OCI-LY7 (cell line): ENCODE measurements at regions not wholly inside any gene's neighbourhood (a gene's known extent, or its start where the extent isn't known, plus 50 kb on each side); places are given as distances from the start of the nearest gene placed in this dataset.

Experiments used
- BruUV-seq: library from RNA; stranded (reverse); fragments of 400-500 nt; replicated peaks from 2 replicates; lab custom pipeline; 2021; lab: Mats Ljungman, UMichigan
- CTCF ChIA-PET: fragments of 300-600 bp; sonication (Branson Sonifier 250); formaldehyde crosslinking; loops from one replicate; lab custom pipeline; 2022; ENCODE audit warnings: antibody characterized with exemption; ENCODE audit not compliant: unreplicated experiment; lab: Charles Lee
- POLR2A ChIA-PET: fragments of 300-600 bp; sonication (Branson Sonifier 250); formaldehyde crosslinking; loops from one replicate; lab custom pipeline; 2022; ENCODE audit warnings: antibody characterized with exemption; lab: Charles Lee
- DNase-seq: peaks from one replicate; pipeline ENCODE4 v3.0.0-alpha.2; 2015; ENCODE audit warnings: low spot score
- H2AFZ ChIP-seq: fragments of 200-600 bp; sonication (generic), shearing (Covaris generic); 2 replicates; pipeline ENCODE4 v1.6.1; 2014; ENCODE audit warnings: mild to moderate bottlenecking, antibody characterized with exemption, low read length, moderate library complexity
- H3K27ac ChIP-seq: fragments of 200-600 bp; sonication (generic); 2 replicates; pipeline ENCODE4 v1.5.1; 2014; ENCODE audit warnings: mixed run types, low read depth, mild to moderate bottlenecking, moderate library complexity, low read length, inconsistent platforms; ENCODE audit not compliant: poor library complexity, severe bottlenecking
- H3K36me3 ChIP-seq: fragments of 200-600 bp; sonication (generic); 2 replicates; pipeline ENCODE4 v1.6.1; 2014; ENCODE audit warnings: mild to moderate bottlenecking, antibody characterized with exemption, low read length, moderate library complexity, mixed read lengths; ENCODE audit not compliant: insufficient read depth
- H3K4me1 ChIP-seq: fragments of 200-600 bp; sonication (generic); 2 replicates; pipeline ENCODE4 v1.5.1; 2014; ENCODE audit warnings: mild to moderate bottlenecking, low read length; ENCODE audit not compliant: insufficient read depth, poor library complexity, severe bottlenecking
- H3K4me2 ChIP-seq: fragments of 200-600 bp; sonication (generic); 2 replicates; pipeline ENCODE4 v1.6.1; 2014; ENCODE audit warnings: mild to moderate bottlenecking, low read length
- H3K4me3 ChIP-seq: fragments of 200-600 bp; sonication (generic); 2 replicates; pipeline ENCODE4 v1.5.1; 2014; ENCODE audit warnings: mild to moderate bottlenecking, low read depth, low read length; ENCODE audit not compliant: poor library complexity, severe bottlenecking
- H3K79me2 ChIP-seq: fragments of 200-600 bp; sonication (generic); 2 replicates; pipeline ENCODE4 v1.6.1; 2016; ENCODE audit warnings: low read depth, mild to moderate bottlenecking, low read length, moderate library complexity, mixed read lengths; ENCODE audit not compliant: insufficient read depth
- H3K9me2 ChIP-seq: fragments of 200-600 bp; sonication (generic); 2 replicates; pipeline ENCODE4 v1.6.1; 2016; ENCODE audit warnings: mild to moderate bottlenecking, low read length, mixed read lengths; ENCODE audit not compliant: insufficient read depth
- H3K9me3 ChIP-seq: fragments of 200-600 bp; sonication (generic); 2 replicates; pipeline ENCODE4 v1.6.1; 2014; ENCODE audit warnings: mild to moderate bottlenecking, mixed run types, low read length, mixed read lengths
- H4K20me1 ChIP-seq: fragments of 200-600 bp; sonication (generic); 2 replicates; pipeline ENCODE4 v1.6.1; 2014; ENCODE audit warnings: mild to moderate bottlenecking, antibody characterized with exemption, low read length, moderate library complexity, mixed read lengths; ENCODE audit not compliant: insufficient read depth
- EZH2phosphoT487 ChIP-seq: fragments of 200-600 bp; sonication (generic); IDR thresholded peaks from 2 replicates; pipeline ENCODE4 v1.6.1; 2018; ENCODE audit warnings: low read depth, borderline replicate concordance, mild to moderate bottlenecking, mixed run types, antibody characterized with exemption, low read length, moderate library complexity, mixed read lengths
- intact Hi-C: fragments of 100-400 bp; cut with micrococcal nuclease; formaldehyde crosslinking; loops from one replicate; pipeline ENCODE4 v1.10.0; 2022; ENCODE audit not compliant: unreplicated experiment
- TF ChIP-seq, protein P1 (sequence below): fragments of 200-600 bp; sonication (generic); conservative IDR thresholded peaks from 2 replicates; pipeline ENCODE4 v1.5.1; 2014; ENCODE audit warnings: mild to moderate bottlenecking, antibody characterized with exemption, low read length, moderate library complexity, mixed read lengths

DNA sequence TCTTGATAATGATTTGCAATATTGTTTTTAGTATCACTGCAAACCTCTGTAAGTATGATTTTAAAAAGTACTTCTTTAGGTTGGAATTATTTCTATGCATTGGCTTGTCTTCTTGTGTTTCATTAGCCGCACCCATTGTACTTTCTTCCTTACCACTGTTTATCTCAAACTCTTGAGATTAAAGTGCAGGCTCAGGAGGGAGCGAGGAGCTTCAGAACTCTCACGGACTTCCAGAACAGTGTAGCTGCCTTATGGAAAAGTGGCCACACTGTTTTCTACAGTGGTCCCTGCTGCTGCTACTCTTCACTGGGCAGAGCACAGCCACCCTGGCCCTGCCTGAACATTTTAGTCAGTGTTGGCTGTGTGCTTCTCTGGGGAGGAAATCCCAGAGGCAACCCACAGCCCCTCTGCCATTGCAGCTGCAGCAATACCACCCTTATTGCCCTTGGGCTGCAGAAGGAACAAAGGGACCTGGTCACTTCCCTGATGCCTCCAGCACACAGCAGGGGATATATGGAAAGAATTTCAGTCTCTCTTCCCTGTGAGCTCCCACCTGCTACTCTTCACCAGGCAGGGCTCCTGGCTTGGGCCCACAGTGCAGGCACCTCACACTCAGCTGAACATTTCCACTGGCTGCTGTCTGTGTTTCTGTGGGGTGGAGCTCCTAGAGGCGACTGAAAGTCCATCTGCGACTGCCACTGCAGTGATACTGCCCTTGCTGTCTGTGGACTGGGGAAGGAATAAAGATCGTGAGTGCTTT lies 91.7 kb upstream of the MAP3K4 start:
- Histone ChIP-seq H3K9me2 (no peaks in the 10 kb centered on the region), H3K4me2 (no peak overlapping the region), H3K4me1 (no peaks in the 10 kb centered on the region), H4K20me1 (no peaks in the 10 kb centered on the region), H2AFZ (no peak overlapping the region), H3K4me3 (no peak overlapping the region), H3K36me3 (no peaks in the 10 kb centered on the region), H3K79me2 (no peaks in the 10 kb centered on the region), H3K9me3 (no peaks in the 10 kb centered on the region), H3K27ac (no peak overlapping the region)
- intact Hi-C loops: no loop called here
- BruUV-seq: no TSS peak
- CTCF ChIA-PET: interaction anchor here (0.6 kb wide), 1 partner anchor 429 kb away, joined by 3 read pairs; no protein-coding TSS in a partner anchor
- no peak for DNase-seq
- POLR2A ChIA-PET: interaction anchor here (0.6 kb wide), 1 partner anchor 139 kb away, joined by 4 read pairs; no protein-coding TSS in a partner anchor
- TF ChIP-seq, protein P1, sequence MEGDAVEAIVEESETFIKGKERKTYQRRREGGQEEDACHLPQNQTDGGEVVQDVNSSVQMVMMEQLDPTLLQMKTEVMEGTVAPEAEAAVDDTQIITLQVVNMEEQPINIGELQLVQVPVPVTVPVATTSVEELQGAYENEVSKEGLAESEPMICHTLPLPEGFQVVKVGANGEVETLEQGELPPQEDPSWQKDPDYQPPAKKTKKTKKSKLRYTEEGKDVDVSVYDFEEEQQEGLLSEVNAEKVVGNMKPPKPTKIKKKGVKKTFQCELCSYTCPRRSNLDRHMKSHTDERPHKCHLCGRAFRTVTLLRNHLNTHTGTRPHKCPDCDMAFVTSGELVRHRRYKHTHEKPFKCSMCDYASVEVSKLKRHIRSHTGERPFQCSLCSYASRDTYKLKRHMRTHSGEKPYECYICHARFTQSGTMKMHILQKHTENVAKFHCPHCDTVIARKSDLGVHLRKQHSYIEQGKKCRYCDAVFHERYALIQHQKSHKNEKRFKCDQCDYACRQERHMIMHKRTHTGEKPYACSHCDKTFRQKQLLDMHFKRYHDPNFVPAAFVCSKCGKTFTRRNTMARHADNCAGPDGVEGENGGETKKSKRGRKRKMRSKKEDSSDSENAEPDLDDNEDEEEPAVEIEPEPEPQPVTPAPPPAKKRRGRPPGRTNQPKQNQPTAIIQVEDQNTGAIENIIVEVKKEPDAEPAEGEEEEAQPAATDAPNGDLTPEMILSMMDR: no peak
- no peak for TF ChIP-seq EZH2phosphoT487

DNA sequence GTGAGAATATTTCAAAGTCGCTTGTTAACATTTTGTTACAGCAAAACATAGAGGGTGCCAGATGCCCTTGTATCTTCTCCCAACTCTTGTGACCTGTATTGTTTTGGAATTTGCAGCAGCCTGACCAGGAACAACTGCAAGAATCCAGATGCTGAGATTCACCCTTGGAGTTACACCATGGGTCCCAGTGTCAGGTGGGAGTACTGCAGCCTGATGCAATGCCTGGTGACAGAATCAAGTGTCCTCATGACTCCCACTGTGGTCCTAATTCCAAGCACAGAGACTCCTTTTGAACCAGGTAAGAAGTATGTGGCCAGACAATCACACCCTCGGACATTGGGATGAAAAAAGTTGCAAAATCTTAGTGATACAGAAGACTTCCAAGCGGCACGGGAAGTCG lies 79.6 kb upstream of the MAP3K4 start:
- no peak for DNase-seq
- intact Hi-C loops: no loop called here
- no peaks in the 10 kb centered on the region for H3K79me2 ChIP-seq
- POLR2A ChIA-PET: no interaction called here
- H3K9me2 ChIP-seq: no peaks in the 10 kb centered on the region
- TF ChIP-seq EZH2phosphoT487: no peak
- TF ChIP-seq, protein P1: no peak
- no peak overlapping the region for H3K4me3 ChIP-seq
- no TSS peak for BruUV-seq
- H3K4me1 ChIP-seq: no peaks in the 10 kb centered on the region
- CTCF ChIA-PET: no interaction called here
- no peaks in the 10 kb centered on the region for H4K20me1 ChIP-seq
- no peak overlapping the region for H2AFZ ChIP-seq
- no peaks in the 10 kb centered on the region for H3K9me3 ChIP-seq
- no peak overlapping the region for H3K27ac ChIP-seq
- no peaks in the 10 kb centered on the region for H3K36me3 ChIP-seq
- H3K4me2 ChIP-seq: no peak overlapping the region

DNA sequence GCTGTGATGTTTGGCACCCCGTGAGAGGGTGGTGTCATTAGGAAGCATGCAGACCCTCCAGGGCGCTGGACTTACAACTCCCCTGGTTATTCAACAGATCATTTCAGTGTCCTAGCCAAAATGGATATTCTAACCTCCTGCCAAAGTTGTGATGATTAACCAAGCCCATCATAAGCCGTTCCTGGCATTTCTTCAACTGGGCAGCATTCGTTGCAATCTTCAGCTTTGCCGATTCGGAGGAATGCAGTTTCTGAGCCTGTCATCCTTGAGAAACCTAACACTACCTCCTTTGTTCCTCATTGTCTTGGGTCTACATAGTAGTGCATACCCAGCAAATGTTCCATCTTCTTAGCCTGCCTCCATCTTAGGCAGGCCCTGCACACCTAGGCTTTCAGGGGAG lies 79.2 kb upstream of the MAP3K4 start:
- no TSS peak for BruUV-seq
- Histone ChIP-seq H3K9me2 (no peaks in the 10 kb centered on the region), H3K79me2 (no peaks in the 10 kb centered on the region)

More for the DNA sequence above, 79.2 kb upstream of the MAP3K4 start:
- Histone ChIP-seq H3K4me1 (no peaks in the 10 kb centered on the region), H3K4me2 (no peak overlapping the region), H4K20me1 (no peaks in the 10 kb centered on the region), H2AFZ (no peak overlapping the region), H3K36me3 (no peaks in the 10 kb centered on the region), H3K4me3 (no peak overlapping the region), H3K27ac (no peak overlapping the region), H3K9me3 (no peaks in the 10 kb centered on the region)
- TF ChIP-seq, protein P1: no peak
- TF ChIP-seq EZH2phosphoT487: no peak
- ChIA-PET CTCF (no interaction called here), POLR2A (no interaction called here)
- intact Hi-C loops: no loop called here
- no peak for DNase-seq
